ENCODE measurements at regions not wholly inside any gene's neighbourhood (a gene's known extent, or its start where the extent isn't known, plus 50 kb on each side); places are given as distances from the start of the nearest gene placed in this dataset.
"Not testable (repeated sequence)": the region's sequence is repeated elsewhere in the genome, so short reads cannot be mapped to it uniquely, and the experiment has no call there.

GRCh38 chrX:122945328-122945727 lies 238.8 kb upstream of the GRIA3 start:
- Mint-ChIP-seq H3K36me3 (ENCODE audit: low read depth) (no peaks in the 10 kb centered on the region), H3K9me3 (peaks cover 8% of the 10 kb centered on the region), H3K4me1 (no peaks in the 10 kb centered on the region), H3K27me3 (no peaks in the 10 kb centered on the region), H3K4me3 (no peak overlapping the region), H3K27ac (no peak overlapping the region)
- DNase-seq (no peak), ATAC-seq (no peak)

- H3K4me3 Mint-ChIP-seq = no peak overlapping the region
- ATAC-seq (no peak), DNase-seq (no peak)
- no peaks in the 10 kb centered on the region for H3K27me3 Mint-ChIP-seq
- H3K36me3 Mint-ChIP-seq (ENCODE audit: low read depth) = no peaks in the 10 kb centered on the region
- H3K9me3 Mint-ChIP-seq = peaks cover 10% of the 10 kb centered on the region
- no peak overlapping the region for H3K27ac Mint-ChIP-seq
- H3K4me1 Mint-ChIP-seq = no peaks in the 10 kb centered on the region
Observed at GRCh38 chrX:122972604-122973003, 211.5 kb upstream of the GRIA3 start.

GRCh38 chrX:122982521-122982920 lies 201.6 kb upstream of the GRIA3 start:
- H3K9me3 Mint-ChIP-seq = no peaks in the 10 kb centered on the region
- H3K36me3 Mint-ChIP-seq (ENCODE audit: low read depth) = no peaks in the 10 kb centered on the region
- H3K4me3 Mint-ChIP-seq = no peak overlapping the region
- H3K27ac Mint-ChIP-seq = no peak overlapping the region
- H3K27me3 Mint-ChIP-seq = no peaks in the 10 kb centered on the region
- DNase-seq (no peak), ATAC-seq (no peak)
- no peaks in the 10 kb centered on the region for H3K4me1 Mint-ChIP-seq

GRCh38 chrX:123002844-123003243 lies 181.2 kb upstream of the GRIA3 start:
- not testable (repeated sequence) for H3K36me3 Mint-ChIP-seq (ENCODE audit: low read depth); ATAC-seq; H3K4me3 Mint-ChIP-seq; H3K4me1 Mint-ChIP-seq; H3K27me3 Mint-ChIP-seq; H3K9me3 Mint-ChIP-seq; DNase-seq; H3K27ac Mint-ChIP-seq

- no peak for DNase-seq
- no peak overlapping the region for H3K27ac Mint-ChIP-seq
- H3K9me3 Mint-ChIP-seq = peaks cover 5% of the 10 kb centered on the region
- no peak for ATAC-seq
- no peaks in the 10 kb centered on the region for H3K27me3 Mint-ChIP-seq
- H3K36me3 Mint-ChIP-seq (ENCODE audit: low read depth) = no peaks in the 10 kb centered on the region
- H3K4me1 Mint-ChIP-seq = no peaks in the 10 kb centered on the region
- H3K4me3 Mint-ChIP-seq = no peak overlapping the region
Observed at GRCh38 chrX:123013141-123013540, 170.9 kb upstream of the GRIA3 start.

GRCh38 chrX:123036401-123036800 lies 147.7 kb upstream of the GRIA3 start:
- no peaks in the 10 kb centered on the region for H3K27me3 Mint-ChIP-seq
- DNase-seq (no peak), ATAC-seq (no peak)
- H3K4me1 Mint-ChIP-seq = no peaks in the 10 kb centered on the region
- H3K9me3 Mint-ChIP-seq = no peaks in the 10 kb centered on the region
- H3K27ac Mint-ChIP-seq = no peak overlapping the region
- no peaks in the 10 kb centered on the region for H3K36me3 Mint-ChIP-seq (ENCODE audit: low read depth)
- no peak overlapping the region for H3K4me3 Mint-ChIP-seq

GRCh38 chrX:123049071-123049625 lies 134.9 kb upstream of the GRIA3 start:
- Mint-ChIP-seq H3K27ac (no peak overlapping the region), H3K36me3 (ENCODE audit: low read depth) (no peaks in the 10 kb centered on the region), H3K27me3 (no peaks in the 10 kb centered on the region), H3K4me1 (no peaks in the 10 kb centered on the region), H3K9me3 (no peaks in the 10 kb centered on the region), H3K4me3 (no peak overlapping the region)
- DNase-seq (no peak), ATAC-seq (no peak)

GRCh38 chrX:123060986-123061385 lies 123.1 kb upstream of the GRIA3 start:
- H3K27ac Mint-ChIP-seq = no peak overlapping the region
- H3K4me3 Mint-ChIP-seq = no peak overlapping the region
- no peaks in the 10 kb centered on the region for H3K36me3 Mint-ChIP-seq (ENCODE audit: low read depth)
- no peaks in the 10 kb centered on the region for H3K9me3 Mint-ChIP-seq
- no peak for DNase-seq
- ATAC-seq = no peak
- H3K27me3 Mint-ChIP-seq = no peaks in the 10 kb centered on the region
- H3K4me1 Mint-ChIP-seq = no peaks in the 10 kb centered on the region

- Mint-ChIP-seq H3K4me3 (no peak overlapping the region), H3K4me1 (no peaks in the 10 kb centered on the region), H3K27ac (no peak overlapping the region), H3K36me3 (ENCODE audit: low read depth) (no peaks in the 10 kb centered on the region), H3K9me3 (no peaks in the 10 kb centered on the region), H3K27me3 (no peaks in the 10 kb centered on the region)
- DNase-seq (no peak), ATAC-seq (no peak)
Observed at GRCh38 chrX:123064053-123064452, 120.0 kb upstream of the GRIA3 start.

- H3K36me3 Mint-ChIP-seq (ENCODE audit: low read depth) = no peaks in the 10 kb centered on the region
- no peak overlapping the region for H3K27ac Mint-ChIP-seq
- DNase-seq (no peak), ATAC-seq (no peak)
- H3K27me3 Mint-ChIP-seq = no peaks in the 10 kb centered on the region
- H3K4me3 Mint-ChIP-seq = no peak overlapping the region
- H3K9me3 Mint-ChIP-seq = no peaks in the 10 kb centered on the region
- no peaks in the 10 kb centered on the region for H3K4me1 Mint-ChIP-seq
Observed at GRCh38 chrX:123072686-123073385, 111.2 kb upstream of the GRIA3 start.

- Mint-ChIP-seq H3K9me3 (no peaks in the 10 kb centered on the region), H3K36me3 (ENCODE audit: low read depth) (no peaks in the 10 kb centered on the region), H3K27ac (no peak overlapping the region), H3K4me1 (no peaks in the 10 kb centered on the region), H3K4me3 (no peak overlapping the region), H3K27me3 (no peaks in the 10 kb centered on the region)
- DNase-seq (no peak), ATAC-seq (no peak)
Observed at GRCh38 chrX:123075947-123076561, 108.0 kb upstream of the GRIA3 start.

- no peaks in the 10 kb centered on the region for H3K4me1 Mint-ChIP-seq
- H3K27me3 Mint-ChIP-seq = no peaks in the 10 kb centered on the region
- ATAC-seq = no peak
- H3K4me3 Mint-ChIP-seq = no peak overlapping the region
- no peak overlapping the region for H3K27ac Mint-ChIP-seq
- H3K36me3 Mint-ChIP-seq (ENCODE audit: low read depth) = no peaks in the 10 kb centered on the region
- H3K9me3 Mint-ChIP-seq = no peaks in the 10 kb centered on the region
- DNase-seq = no peak
Observed at GRCh38 chrX:123077631-123078030, 106.4 kb upstream of the GRIA3 start.

- no peaks in the 10 kb centered on the region for H3K36me3 Mint-ChIP-seq (ENCODE audit: low read depth)
- H3K27ac Mint-ChIP-seq = no peak overlapping the region
- no peaks in the 10 kb centered on the region for H3K4me1 Mint-ChIP-seq
- H3K9me3 Mint-ChIP-seq = no peaks in the 10 kb centered on the region
- H3K4me3 Mint-ChIP-seq = no peak overlapping the region
- ATAC-seq (no peak), DNase-seq (no peak)
- no peaks in the 10 kb centered on the region for H3K27me3 Mint-ChIP-seq
Observed at GRCh38 chrX:123080065-123080464, 104.0 kb upstream of the GRIA3 start.

GRCh38 chrX:123081776-123082175 lies 102.3 kb upstream of the GRIA3 start:
- no peak for DNase-seq
- Mint-ChIP-seq H3K4me3 (no peak overlapping the region), H3K27ac (no peak overlapping the region)

GRCh38 chrX:123083924-123084323 lies 100.2 kb upstream of the GRIA3 start:
- H3K4me3 Mint-ChIP-seq = no peak overlapping the region
- H3K36me3 Mint-ChIP-seq (ENCODE audit: low read depth) = no peaks in the 10 kb centered on the region
- H3K9me3 Mint-ChIP-seq = no peaks in the 10 kb centered on the region
- H3K27me3 Mint-ChIP-seq = no peaks in the 10 kb centered on the region
- ATAC-seq (no peak), DNase-seq (no peak)
- no peak overlapping the region for H3K27ac Mint-ChIP-seq
- no peaks in the 10 kb centered on the region for H3K4me1 Mint-ChIP-seq

More at GRCh38 chrX:123081776-123082175, 102.3 kb upstream of the GRIA3 start:
- Mint-ChIP-seq H3K9me3 (no peaks in the 10 kb centered on the region), H3K36me3 (ENCODE audit: low read depth) (no peaks in the 10 kb centered on the region), H3K4me1 (no peaks in the 10 kb centered on the region), H3K27me3 (no peaks in the 10 kb centered on the region)
- no peak for ATAC-seq

Data from activated naive CD8-positive, alpha-beta T cell treated with anti-CD3 and anti-CD28 coated beads, Interleukin-2, amount 50 U/mL, for 24 hours (primary cell).